K562 (cell line): ENCODE measurements at regions not wholly inside any gene's neighbourhood (a gene's known extent, or its start where the extent isn't known, plus 50 kb on each side); places are given as distances from the start of the nearest gene placed in this dataset.

Experiments used
- ATAC-seq: fragments of 200-7000 bp; cut with Tn5 transposase; 3 replicates; pipeline ENCODE4 v1.9.1; 2020; ENCODE audit warnings: moderate library complexity
- BruUV-seq: library from RNA; stranded (reverse); fragments of 400-500 nt; replicated peaks from 2 replicates; lab custom pipeline; 2021; lab: Mats Ljungman, UMichigan
- CTCF ChIA-PET: fragments of 300-600 bp; formaldehyde crosslinking; extraction: SDS; loops from one replicate; lab custom pipeline; 2021; ENCODE audit warnings: low intra/inter-chr PET ratio; lab: Yijun Ruan, JAX
- POLR2A ChIA-PET: fragments of 300-600, 350-650 bp; sonication (Branson Sonifier 250); formaldehyde crosslinking; extraction: SDS; loops from one replicate; lab custom pipeline; 2021; ENCODE audit warnings: antibody characterized with exemption, inconsistent platforms; lab: Yijun Ruan, JAX
- DNase-seq, 4 experiments: peaks; one replicate each; pipeline versions ENCODE4 v3.0.0 to v3.0.0-alpha.2; 2011 to 2018; ENCODE audit warnings: low spot score in 3 of 4, mixed read lengths in 3 of 4; ENCODE audit errors: extremely low read depth in 1 of 4
- FAIRE-seq: peaks from 2 replicates; lab custom pipeline; 2011; peaks lifted over from hg19 to GRCh38; lab: Jason Lieb, UNC
- H2AFZ ChIP-seq: 2 replicates; pipeline ENCODE4 v1.6.0; 2011; ENCODE audit warnings: low read depth, low read length, control low read depth, inconsistent platforms
- H3K27ac ChIP-seq: fragments of 200-600 bp; 3 replicates; pipeline ENCODE4 v1.8.0; 2011; ENCODE audit warnings: low read depth, mild to moderate bottlenecking, control low read depth, inconsistent platforms, low read length, moderate library complexity, mixed read lengths; ENCODE audit errors: extremely low read depth
- H3K27me3 ChIP-seq, 2 experiments: fragments of 300-600 bp in 1 of 2; 2 replicates in 1 of 2; 3 replicates in 1 of 2; pipeline versions ENCODE4 v1.6.0 to v1.8.0; 2011; ENCODE audit warnings: inconsistent platforms in 2 of 2, low read length in 2 of 2, mild to moderate bottlenecking in 1 of 2, mixed read lengths in 1 of 2, moderate library complexity in 1 of 2; ENCODE audit not compliant: control insufficient read depth in 2 of 2, insufficient read depth in 2 of 2
- H3K36me3 ChIP-seq: fragments of 300-600 bp; 3 replicates; pipeline ENCODE4 v1.8.0; 2011; ENCODE audit warnings: mild to moderate bottlenecking, low read length, inconsistent platforms; ENCODE audit not compliant: control insufficient read depth, insufficient read depth
- H3K4me1 ChIP-seq, 2 experiments: fragments of 200-600 bp in 1 of 2; replicated peaks in 1 of 2; 2 replicates in 1 of 2; 3 replicates in 1 of 2; pipeline versions ENCODE4 v1.5.1 to v1.8.0; 2011; ENCODE audit warnings: inconsistent platforms in 2 of 2, low read length in 2 of 2, mild to moderate bottlenecking in 1 of 2, mixed read lengths in 1 of 2, moderate library complexity in 1 of 2; ENCODE audit not compliant: control insufficient read depth in 2 of 2, insufficient read depth in 2 of 2
- H3K4me2 ChIP-seq: 2 replicates; pipeline ENCODE4 v1.6.1; 2011; ENCODE audit warnings: low read length, control low read depth, inconsistent platforms, mixed read lengths; ENCODE audit not compliant: insufficient read depth
- H3K4me3 ChIP-seq: fragments of 200-600 bp; sonication (generic), shearing (Covaris generic); 2 replicates; pipeline ENCODE4 v1.5.1; 2016; ENCODE audit warnings: control low read depth, inconsistent platforms
- H3K79me2 ChIP-seq: fragments of 200-600 bp; 3 replicates; pipeline ENCODE4 v1.8.0; 2011; ENCODE audit warnings: low read length, inconsistent platforms; ENCODE audit not compliant: control insufficient read depth, insufficient read depth
- H3K9ac ChIP-seq, 2 experiments: 2 replicates each; pipeline versions ENCODE4 v1.6.0 to v1.6.1; 2011; ENCODE audit warnings: low read depth in 2 of 2, low read length in 2 of 2, control low read depth in 1 of 2, inconsistent platforms in 1 of 2, mild to moderate bottlenecking in 1 of 2, mixed read lengths in 1 of 2; ENCODE audit not compliant: insufficient read depth in 1 of 2
- H3K9me1 ChIP-seq: one replicate; pipeline ENCODE4 v1.6.0; 2011; ENCODE audit warnings: inconsistent platforms, mild to moderate bottlenecking, low read length, moderate library complexity; ENCODE audit not compliant: control insufficient read depth, insufficient read depth
- H3K9me3 ChIP-seq: replicated peaks from 2 replicates; pipeline ENCODE4 v1.5.1; 2011; ENCODE audit warnings: low read depth, low read length, inconsistent platforms; ENCODE audit not compliant: control insufficient read depth, insufficient read depth
- H4K20me1 ChIP-seq: replicated peaks from 2 replicates; pipeline ENCODE4 v1.6.1; 2011; ENCODE audit warnings: low read length, inconsistent platforms, mixed read lengths; ENCODE audit not compliant: control insufficient read depth, insufficient read depth
- CEBPG ChIP-seq, 3 experiments: fragments of 200-800 bp in 1 of 3; sonication (Bioruptor generic) in 1 of 3; sonication (generic) in 1 of 3; formaldehyde crosslinking in 1 of 3; IDR thresholded peaks in 2 of 3; conservative IDR thresholded peaks in 1 of 3; 2 replicates each; pipeline versions ENCODE4 v1.6.1 to v1.8.0; 2016 to 2022; ENCODE audit warnings: missing compliant biosample characterization in 2 of 3, missing genetic modification characterization in 2 of 3, mild to moderate bottlenecking in 1 of 3, missing genetic modification reagents in 1 of 3
- NR1H2 ChIP-seq: sonication (generic); formaldehyde crosslinking; IDR thresholded peaks from 2 replicates; pipeline ENCODE4 v1.4.0; 2020; ENCODE audit warnings: mild to moderate bottlenecking, missing genetic modification reagents
- PHB ChIP-seq: fragments of 250-450 bp; sonication (Bioruptor Pico); IDR thresholded peaks from 2 replicates; pipeline ENCODE4 v1.5.0; 2021
- TAF15 ChIP-seq: fragments of 200-400 bp; formaldehyde crosslinking; IDR thresholded peaks from 2 replicates; pipeline ENCODE4 v1.6.1; 2017; ENCODE audit warnings: mild to moderate bottlenecking, low read depth, low read length, moderate library complexity
- U2AF1 ChIP-seq: fragments of 200-400 bp; formaldehyde crosslinking; optimal IDR thresholded peaks from 2 replicates; pipeline ENCODE3; 2017; ENCODE audit warnings: mild to moderate bottlenecking, low read depth, low read length, moderate library complexity
- ZNF41 ChIP-seq: fragments of 250-450 bp; sonication (Bioruptor Pico); conservative IDR thresholded peaks from 2 replicates; pipeline ENCODE4 v1.4.0; 2020; ENCODE audit warnings: mild to moderate bottlenecking
- WGBS: fragments of 100-300 bp; shearing (Covaris generic); methylation state at CpG from one replicate; pipeline ENCODE4 v1.1.6; 2016; ENCODE audit warnings: low coverage, mixed read lengths; ENCODE audit not compliant: insufficient coverage; ENCODE audit errors: missing lambda C conversion rate; 5-methylcytosine and 5-hydroxymethylcytosine counted together
- in situ Hi-C: fragments of 300-500 bp; cut with MboI; formaldehyde crosslinking; loops from 4 replicates; pipeline ENCODE4 v1.15.0; 2018; ENCODE audit warnings: inconsistent platforms, mixed read lengths
- intact Hi-C: fragments of 100-400 bp; cut with micrococcal nuclease; formaldehyde crosslinking; loops from 2 replicates; pipeline ENCODE4 v1.14.2; 2022
- TF ChIP-seq, protein P1 (sequence below), 3 experiments: fragments of 200-800 bp in 1 of 3; fragments of 250-450 bp in 1 of 3; fragments of 450-650 bp in 1 of 3; sonication (Bioruptor Pico) in 1 of 3; sonication (Bioruptor generic) in 1 of 3; formaldehyde crosslinking in 1 of 3; IDR thresholded peaks; 2 replicates each; pipeline versions ENCODE4 v1.6.1 to v1.8.0; 2016 to 2022; ENCODE audit warnings: mild to moderate bottlenecking in 2 of 3, missing genetic modification characterization in 2 of 3, missing compliant biosample characterization in 1 of 3, moderate library complexity in 1 of 3
- TF ChIP-seq, protein P2 (sequence below), 2 experiments: fragments of 250-450 bp in 1 of 2; fragments of 450-650 bp in 1 of 2; sonication (Bioruptor Pico) in 1 of 2; IDR thresholded peaks; 2 replicates each; pipeline versions ENCODE4 v1.6.1 to v1.8.0; 2016 to 2021; ENCODE audit warnings: mild to moderate bottlenecking in 2 of 2, moderate library complexity in 2 of 2, missing compliant biosample characterization in 1 of 2, missing genetic modification characterization in 1 of 2
- TF ChIP-seq, protein P3 (sequence below): sonication (generic); formaldehyde crosslinking; IDR thresholded peaks from 2 replicates; pipeline ENCODE4 v1.8.0; 2023; ENCODE audit warnings: missing genetic modification reagents, mild to moderate bottlenecking, borderline replicate concordance
- TF ChIP-seq, protein P4 (sequence below): IDR thresholded peaks from 2 replicates; pipeline ENCODE4 v1.6.1; 2011; ENCODE audit not compliant: insufficient read length; ENCODE audit errors: extremely low read depth

DNA sequence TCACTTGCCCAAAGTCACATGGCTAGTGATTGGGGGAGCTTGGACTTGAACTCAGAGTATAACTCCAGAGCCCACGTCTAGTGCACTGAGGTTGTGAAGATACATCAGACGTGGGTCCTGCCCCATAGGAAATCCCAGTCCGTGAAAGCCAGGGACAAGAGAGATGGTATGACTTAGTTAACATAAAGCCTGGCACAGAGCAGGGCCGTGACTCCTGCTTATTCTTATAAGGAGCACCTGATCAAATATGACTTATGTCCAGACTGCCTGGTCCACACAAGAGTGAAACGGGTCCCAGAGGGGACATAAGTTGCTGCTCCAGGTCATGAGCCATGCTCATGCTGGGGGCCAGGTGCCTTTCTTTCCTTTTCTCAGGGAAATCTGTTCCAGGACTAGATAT is 166.3 kb upstream of the USP24 start:
- Histone ChIP-seq H3K9ac (no peak overlapping the region), H3K4me2 (no peak overlapping the region), H3K27me3 (peaks cover 0 to 4% of the 10 kb centered on the region in 2 experiments; a peak in 1 of 5 replicates), H3K36me3 (no peaks in the 10 kb centered on the region), H3K9me1 (no peaks in the 10 kb centered on the region), H3K9me3 (no peaks in the 10 kb centered on the region), H3K4me1 (no peaks in the 10 kb centered on the region), H4K20me1 (no peaks in the 10 kb centered on the region; the same call in 1 of the 2 replicates), H2AFZ (no peak overlapping the region), H3K27ac (no peak overlapping the region), H3K4me3 (no peak overlapping the region), H3K79me2 (no peaks in the 10 kb centered on the region)
- WGBS: 2% methylated on average over 5 of the region's 5 CpGs
- no peak for ATAC-seq
- ChIA-PET CTCF (no interaction called here), POLR2A (interaction anchor here (0.5 to 0.7 kb wide), 2 partner anchors 41 to 102 kb away, joined by 3 read pairs; no protein-coding TSS in a partner anchor)
- BruUV-seq: no TSS peak
- DNase-seq: no peak
- in situ Hi-C loops: loop anchor here (25.0 kb wide), 1 partner anchor 1206 kb away; the partner anchor contains the start of gene PLPP3
- intact Hi-C loops: no loop called here
- FAIRE-seq: no peak
- TF ChIP-seq NR1H2 (CRISPR knock-in tag) (no peak), ZNF41 (CRISPR knock-in tag) (no peak), TAF15 (no peak), CEBPG (CRISPR knock-in tag; IDR thresholded peaks at IDR 0.05) (no peak), CEBPG (tag; conservative IDR thresholded peaks at IDR 0.05 in 1 of 2, IDR thresholded peaks at IDR 0.05 in 1 of 2) (no peak), PHB (CRISPR knock-in tag) (no peak), U2AF1 (no peak)
- TF ChIP-seq, protein P1, sequence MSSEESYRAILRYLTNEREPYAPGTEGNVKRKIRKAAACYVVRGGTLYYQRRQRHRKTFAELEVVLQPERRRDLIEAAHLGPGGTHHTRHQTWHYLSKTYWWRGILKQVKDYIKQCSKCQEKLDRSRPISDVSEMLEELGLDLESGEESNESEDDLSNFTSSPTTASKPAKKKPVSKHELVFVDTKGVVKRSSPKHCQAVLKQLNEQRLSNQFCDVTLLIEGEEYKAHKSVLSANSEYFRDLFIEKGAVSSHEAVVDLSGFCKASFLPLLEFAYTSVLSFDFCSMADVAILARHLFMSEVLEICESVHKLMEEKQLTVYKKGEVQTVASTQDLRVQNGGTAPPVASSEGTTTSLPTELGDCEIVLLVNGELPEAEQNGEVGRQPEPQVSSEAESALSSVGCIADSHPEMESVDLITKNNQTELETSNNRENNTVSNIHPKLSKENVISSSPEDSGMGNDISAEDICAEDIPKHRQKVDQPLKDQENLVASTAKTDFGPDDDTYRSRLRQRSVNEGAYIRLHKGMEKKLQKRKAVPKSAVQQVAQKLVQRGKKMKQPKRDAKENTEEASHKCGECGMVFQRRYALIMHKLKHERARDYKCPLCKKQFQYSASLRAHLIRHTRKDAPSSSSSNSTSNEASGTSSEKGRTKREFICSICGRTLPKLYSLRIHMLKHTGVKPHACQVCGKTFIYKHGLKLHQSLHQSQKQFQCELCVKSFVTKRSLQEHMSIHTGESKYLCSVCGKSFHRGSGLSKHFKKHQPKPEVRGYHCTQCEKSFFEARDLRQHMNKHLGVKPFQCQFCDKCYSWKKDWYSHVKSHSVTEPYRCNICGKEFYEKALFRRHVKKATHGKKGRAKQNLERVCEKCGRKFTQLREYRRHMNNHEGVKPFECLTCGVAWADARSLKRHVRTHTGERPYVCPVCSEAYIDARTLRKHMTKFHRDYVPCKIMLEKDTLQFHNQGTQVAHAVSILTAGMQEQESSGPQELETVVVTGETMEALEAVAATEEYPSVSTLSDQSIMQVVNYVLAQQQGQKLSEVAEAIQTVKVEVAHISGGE (CRISPR knock-in tag; IDR thresholded peaks at IDR 0.05): no peak
- TF ChIP-seq, protein P2, sequence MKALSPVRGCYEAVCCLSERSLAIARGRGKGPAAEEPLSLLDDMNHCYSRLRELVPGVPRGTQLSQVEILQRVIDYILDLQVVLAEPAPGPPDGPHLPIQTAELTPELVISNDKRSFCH (CRISPR knock-in tag; IDR thresholded peaks at IDR 0.05): no peak
- TF ChIP-seq, protein P2 (tag; IDR thresholded peaks at IDR 0.05): no peak
- TF ChIP-seq, protein P3, sequence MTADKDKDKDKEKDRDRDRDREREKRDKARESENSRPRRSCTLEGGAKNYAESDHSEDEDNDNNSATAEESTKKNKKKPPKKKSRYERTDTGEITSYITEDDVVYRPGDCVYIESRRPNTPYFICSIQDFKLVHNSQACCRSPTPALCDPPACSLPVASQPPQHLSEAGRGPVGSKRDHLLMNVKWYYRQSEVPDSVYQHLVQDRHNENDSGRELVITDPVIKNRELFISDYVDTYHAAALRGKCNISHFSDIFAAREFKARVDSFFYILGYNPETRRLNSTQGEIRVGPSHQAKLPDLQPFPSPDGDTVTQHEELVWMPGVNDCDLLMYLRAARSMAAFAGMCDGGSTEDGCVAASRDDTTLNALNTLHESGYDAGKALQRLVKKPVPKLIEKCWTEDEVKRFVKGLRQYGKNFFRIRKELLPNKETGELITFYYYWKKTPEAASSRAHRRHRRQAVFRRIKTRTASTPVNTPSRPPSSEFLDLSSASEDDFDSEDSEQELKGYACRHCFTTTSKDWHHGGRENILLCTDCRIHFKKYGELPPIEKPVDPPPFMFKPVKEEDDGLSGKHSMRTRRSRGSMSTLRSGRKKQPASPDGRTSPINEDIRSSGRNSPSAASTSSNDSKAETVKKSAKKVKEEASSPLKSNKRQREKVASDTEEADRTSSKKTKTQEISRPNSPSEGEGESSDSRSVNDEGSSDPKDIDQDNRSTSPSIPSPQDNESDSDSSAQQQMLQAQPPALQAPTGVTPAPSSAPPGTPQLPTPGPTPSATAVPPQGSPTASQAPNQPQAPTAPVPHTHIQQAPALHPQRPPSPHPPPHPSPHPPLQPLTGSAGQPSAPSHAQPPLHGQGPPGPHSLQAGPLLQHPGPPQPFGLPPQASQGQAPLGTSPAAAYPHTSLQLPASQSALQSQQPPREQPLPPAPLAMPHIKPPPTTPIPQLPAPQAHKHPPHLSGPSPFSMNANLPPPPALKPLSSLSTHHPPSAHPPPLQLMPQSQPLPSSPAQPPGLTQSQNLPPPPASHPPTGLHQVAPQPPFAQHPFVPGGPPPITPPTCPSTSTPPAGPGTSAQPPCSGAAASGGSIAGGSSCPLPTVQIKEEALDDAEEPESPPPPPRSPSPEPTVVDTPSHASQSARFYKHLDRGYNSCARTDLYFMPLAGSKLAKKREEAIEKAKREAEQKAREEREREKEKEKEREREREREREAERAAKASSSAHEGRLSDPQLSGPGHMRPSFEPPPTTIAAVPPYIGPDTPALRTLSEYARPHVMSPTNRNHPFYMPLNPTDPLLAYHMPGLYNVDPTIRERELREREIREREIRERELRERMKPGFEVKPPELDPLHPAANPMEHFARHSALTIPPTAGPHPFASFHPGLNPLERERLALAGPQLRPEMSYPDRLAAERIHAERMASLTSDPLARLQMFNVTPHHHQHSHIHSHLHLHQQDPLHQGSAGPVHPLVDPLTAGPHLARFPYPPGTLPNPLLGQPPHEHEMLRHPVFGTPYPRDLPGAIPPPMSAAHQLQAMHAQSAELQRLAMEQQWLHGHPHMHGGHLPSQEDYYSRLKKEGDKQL (CRISPR knock-in tag): no peak
- TF ChIP-seq, protein P4, sequence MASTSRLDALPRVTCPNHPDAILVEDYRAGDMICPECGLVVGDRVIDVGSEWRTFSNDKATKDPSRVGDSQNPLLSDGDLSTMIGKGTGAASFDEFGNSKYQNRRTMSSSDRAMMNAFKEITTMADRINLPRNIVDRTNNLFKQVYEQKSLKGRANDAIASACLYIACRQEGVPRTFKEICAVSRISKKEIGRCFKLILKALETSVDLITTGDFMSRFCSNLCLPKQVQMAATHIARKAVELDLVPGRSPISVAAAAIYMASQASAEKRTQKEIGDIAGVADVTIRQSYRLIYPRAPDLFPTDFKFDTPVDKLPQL: no peak
